Myocyte (in vitro differentiated cells): ENCODE measurements at regions not wholly inside any gene's neighbourhood (a gene's known extent, or its start where the extent isn't known, plus 50 kb on each side); places are given as distances from the start of the nearest gene placed in this dataset.
"Not testable (repeated sequence)": the region's sequence is repeated elsewhere in the genome, so short reads cannot be mapped to it uniquely, and the experiment has no call there.

Experiments
- DNase-seq: peaks from one replicate; pipeline ENCODE4 v3.0.0-alpha.2; 2012; ENCODE audit warnings: low read depth

- DNase-seq = no peak
Observed at GRCh38 chr14:51443195-51444018, 203.4 kb downstream of the TMX1 start.

GRCh38 chr14:51444353-51445000 is 204.4 kb downstream of the TMX1 start:
- DNase-seq = no peak

DNA sequence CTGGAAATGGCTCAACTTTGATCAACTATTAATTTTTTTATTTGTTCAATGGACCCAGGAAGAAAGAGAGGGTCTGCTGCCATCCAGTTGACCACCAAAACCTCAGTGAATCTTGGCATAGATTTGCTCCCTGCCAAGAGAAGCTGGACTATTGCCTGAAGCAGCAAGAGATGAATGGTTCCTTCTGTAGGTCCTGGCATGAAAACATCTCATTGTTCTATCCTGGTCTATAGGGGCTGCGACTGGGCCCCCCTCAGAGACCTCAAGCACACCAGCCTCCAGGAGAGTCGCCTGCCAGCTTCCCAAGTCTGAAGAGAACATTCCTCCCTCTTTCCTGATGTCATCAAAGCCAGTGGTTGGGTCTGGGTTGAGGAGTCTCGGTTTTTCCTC is 204.9 kb downstream of the TMX1 start:
- DNase-seq = no peak

- DNase-seq = no peak
Observed at GRCh38 chr14:51446771-51447170, 204.9 kb upstream of the FRMD6 start.

DNA sequence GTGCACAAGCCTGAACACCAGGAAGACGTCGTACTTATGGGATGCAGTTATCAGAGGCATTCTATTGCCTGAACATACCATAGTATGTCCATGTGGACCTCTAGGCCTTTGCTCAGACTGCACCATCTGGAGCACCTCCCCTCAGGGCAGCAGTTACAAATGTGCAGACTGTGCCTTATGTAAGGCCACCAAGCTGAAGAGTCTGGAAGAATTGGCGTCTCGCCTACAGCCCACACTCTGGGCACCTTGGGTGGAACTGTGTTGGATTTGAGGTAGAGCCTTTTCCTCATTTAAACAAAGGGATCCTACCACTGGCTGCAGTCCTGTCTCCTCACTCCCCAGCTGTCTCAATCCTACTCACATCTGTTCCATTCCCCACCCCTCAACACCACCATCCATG is 204.3 kb upstream of the FRMD6 start:
- DNase-seq = no peak

- DNase-seq = peak; percentile 99
Observed at GRCh38 chr14:51448831-51449670, 202.7 kb upstream of the FRMD6 start.

DNA sequence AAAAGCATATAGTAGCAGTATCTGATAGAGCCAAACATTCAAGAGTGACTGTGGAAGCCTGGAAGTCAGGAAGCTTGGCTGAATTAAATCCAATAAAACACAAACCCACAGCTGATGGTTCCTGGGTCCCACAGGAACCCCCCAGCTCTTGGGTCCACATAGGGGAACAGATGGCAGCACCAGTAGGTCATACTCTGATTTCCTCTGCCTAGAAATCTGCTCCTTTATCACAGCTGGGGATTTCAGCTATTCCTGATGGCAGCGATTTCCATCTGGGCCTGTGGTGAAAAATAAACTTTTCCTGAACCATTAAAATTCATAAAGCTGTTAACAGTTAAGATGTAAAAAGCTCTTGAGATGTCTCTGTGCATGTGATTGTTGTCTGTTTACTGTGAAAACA is 202.0 kb upstream of the FRMD6 start:
- peak; percentile 79 for DNase-seq

GRCh38 chr14:51451561-51451960 is 200.1 kb upstream of the FRMD6 start:
- no peak for DNase-seq

DNA sequence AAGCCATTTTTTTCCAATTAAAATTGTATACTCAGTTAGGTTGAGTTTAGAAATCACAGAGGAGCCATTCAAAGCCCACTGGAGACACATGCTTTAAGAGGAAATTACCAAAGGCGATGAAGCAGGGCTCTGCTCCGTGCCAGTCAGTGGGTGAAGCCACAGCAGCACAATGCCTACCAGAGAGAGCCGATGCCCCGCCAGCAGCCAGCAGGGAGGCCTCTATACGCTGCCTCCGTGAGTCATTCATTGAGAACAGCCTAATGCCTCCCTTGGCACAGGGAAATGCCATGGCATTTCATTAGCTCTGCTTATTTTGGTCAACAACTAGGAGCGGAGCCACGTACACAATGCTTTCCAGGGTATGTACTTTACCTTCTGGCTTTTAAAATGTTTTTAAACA is 197.8 kb upstream of the FRMD6 start:
- peak; percentile 63 for DNase-seq

DNA sequence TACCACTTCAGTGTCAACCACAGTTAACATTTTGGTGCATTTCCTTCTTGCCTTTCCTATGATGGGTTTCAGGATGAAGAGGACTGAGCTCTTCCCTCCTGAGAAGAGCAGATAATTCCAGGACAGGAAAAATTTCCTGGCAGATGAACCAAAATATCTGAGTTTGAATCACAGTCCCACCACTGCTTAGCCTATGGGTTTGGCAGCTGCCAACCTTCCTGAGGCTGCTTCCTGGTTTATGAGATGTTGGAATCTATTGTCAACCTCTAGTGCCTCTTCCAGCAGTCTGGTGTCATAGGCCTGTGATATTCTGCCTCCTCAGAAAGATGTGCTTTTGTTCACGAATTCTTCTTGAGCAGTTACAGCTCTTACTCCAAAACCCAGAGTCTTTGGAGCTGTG is 197.4 kb upstream of the FRMD6 start:
- DNase-seq = no peak

DNA sequence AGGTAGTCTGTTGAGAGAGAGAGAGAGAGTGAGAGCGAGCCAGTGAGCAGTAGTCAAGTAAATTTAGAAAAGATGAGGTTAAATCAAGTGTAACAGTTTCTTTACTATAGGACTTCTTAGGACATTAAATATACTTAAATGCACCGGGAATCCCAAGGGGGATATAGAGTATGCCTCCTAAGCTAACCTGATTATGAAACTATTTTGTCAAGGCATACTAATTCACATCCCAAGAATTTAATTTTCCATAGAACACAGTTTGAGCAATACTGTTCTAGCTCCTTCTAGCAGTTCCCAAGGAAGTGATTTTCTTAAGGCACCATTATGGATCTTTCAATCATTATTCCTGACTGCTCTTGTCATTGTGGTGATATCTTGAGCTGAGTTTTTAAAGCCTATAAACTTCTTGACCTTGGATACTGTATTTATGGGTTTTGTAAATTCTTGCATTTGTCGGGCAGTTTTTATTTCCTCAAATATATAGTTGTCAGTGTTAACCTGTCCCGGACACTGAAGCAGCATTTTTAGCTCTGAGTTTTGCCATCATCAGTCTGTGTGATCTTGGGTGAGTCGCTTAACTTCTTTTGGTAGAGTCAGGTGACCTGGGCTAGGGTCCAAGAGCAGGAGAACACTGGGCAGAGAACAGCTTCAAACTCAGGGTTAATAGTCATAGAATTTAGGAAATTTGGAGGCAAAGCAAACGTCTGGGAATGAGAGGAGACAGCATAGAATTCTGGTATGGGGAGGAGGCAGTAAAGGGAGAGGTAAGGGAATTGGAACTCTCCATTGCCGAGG is 196.5 kb upstream of the FRMD6 start:
- DNase-seq = no peak

DNA sequence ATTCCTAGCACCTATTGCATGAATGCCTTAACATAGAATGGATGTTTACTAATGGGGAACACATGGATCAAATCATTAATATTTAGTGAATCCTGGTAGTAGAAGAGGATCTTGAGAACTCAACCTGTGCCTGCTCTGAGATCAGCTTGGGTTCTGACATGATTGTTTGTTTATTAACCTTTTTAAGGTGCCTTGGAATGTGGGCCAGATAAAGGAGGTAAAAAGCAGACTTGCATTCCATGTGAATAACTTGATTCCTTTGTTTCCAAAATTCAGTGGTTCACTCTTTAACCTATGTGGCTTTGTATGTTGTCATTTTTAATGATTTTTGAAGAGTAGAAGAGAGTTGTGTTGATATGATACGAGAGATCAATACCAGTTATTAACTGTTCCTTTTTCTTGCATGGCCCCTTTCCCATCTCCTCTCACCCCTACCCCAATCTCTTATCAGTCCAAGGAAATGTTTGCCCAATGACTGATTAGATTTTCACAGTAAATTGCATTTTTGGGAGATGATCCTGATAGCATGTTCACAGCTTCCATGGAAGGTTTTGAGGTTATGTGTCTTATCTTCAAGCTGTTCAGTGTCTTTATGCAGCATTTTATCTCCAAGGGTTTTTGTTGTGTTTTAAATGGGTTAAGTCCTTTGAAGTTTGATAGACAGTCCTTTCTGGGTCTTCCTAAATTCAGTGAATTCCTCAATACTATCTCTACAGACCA is 193.7 kb upstream of the FRMD6 start:
- no peak for DNase-seq

DNA sequence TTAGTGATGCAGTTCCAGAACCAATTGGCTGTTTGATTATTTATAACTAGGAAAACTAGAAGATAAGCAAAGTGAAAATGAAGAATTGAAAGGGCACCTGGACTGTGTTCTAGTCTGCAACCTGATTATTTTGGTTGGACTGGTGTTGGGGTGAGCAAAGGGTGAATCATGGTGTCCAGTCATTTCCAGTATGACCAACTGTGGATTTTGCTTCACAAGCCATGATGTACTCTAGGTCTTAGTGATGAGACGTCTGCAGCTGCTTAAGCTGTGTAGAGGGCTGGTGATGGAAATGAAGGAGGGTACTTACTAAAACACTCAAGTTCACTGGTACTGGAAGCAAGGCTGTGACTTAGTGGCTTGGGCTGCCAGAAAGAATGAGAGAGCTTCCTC is 193.2 kb upstream of the FRMD6 start:
- peak; percentile 77 for DNase-seq

- DNase-seq = peak; percentile 26
Observed at GRCh38 chr14:51460011-51460410, 191.7 kb upstream of the FRMD6 start.

DNA sequence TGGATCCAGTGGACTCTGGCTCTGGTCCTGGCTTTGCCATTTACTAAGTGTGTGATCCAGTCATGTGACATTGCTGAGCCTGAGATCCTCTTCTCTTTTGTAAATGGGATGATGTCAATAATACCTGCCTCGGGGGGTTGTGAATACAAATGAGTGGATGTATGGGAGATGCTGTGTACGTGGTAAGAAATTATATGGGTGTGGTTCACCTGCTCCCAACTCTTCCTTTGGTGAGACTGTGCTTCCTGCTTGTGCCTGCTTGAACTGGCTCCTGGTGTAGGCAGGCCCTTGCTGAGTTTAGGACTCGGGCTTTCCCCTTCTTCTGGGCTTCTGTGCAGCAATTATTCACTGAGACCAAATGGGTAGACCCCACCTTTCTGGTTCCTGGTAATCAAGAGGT is 189.5 kb upstream of the FRMD6 start:
- DNase-seq = no peak

GRCh38 chr14:51462706-51463105 is 189.0 kb upstream of the FRMD6 start:
- DNase-seq = no peak

DNA sequence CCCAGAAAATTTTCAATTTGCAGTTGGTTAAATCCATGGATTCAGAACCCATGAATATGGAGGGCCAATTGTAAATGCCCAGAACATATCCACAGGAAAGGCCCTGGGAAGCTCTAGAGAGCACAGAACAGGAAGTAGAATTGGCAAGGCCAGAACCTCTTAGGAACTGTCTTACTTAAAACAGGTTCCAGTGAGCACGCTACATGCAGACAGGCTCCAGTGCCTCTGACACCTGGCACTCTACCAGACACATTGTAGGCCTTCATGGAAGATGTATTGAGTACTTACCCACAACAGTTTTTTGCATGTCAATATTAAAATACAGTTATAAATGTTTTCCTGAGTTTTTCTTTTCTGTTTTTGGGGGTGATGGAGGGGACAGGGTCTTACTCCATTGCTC is 188.2 kb upstream of the FRMD6 start:
- no peak for DNase-seq

- DNase-seq = no peak
Observed at GRCh38 chr14:51464411-51464810, 187.3 kb upstream of the FRMD6 start.

DNA sequence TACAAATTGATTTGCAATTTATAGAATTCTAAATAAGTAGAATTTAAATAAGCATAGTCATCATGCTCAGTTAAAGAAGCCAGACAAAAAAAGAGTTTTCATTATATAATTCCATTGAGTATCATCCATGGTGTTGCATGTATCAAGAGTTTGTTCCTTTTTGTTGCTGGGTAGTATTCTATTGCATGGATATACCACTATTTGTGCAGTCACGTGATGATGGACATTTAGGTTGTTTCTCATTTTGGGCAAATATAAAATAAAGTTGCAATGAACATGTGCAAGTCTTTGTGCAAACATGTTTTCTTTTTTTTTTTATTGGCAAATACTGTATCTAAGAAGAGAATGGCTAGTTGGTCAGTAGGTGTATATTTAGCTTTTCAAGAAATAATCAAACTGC is 186.2 kb upstream of the FRMD6 start:
- no peak for DNase-seq

DNA sequence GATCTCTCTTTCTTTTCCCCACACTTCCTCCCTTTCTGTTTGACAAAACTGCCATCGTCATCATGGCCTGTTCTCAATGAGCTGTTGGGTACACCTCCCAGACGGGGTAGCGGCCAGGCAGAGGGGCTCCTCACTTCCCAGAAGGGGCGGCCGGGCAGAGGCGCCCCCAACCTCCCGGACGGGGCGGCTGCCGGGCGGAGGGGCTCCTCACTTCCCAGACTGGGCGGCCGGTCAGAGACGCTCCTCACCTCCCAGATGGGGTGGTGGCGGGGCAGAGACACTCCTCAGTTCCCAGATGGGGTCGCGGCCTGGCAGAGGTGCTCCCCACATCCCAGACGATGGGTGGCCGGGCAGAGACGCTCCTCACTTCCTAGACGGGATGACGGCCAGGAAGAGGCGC is 184.3 kb upstream of the FRMD6 start:
- DNase-seq = not testable (repeated sequence)

DNA sequence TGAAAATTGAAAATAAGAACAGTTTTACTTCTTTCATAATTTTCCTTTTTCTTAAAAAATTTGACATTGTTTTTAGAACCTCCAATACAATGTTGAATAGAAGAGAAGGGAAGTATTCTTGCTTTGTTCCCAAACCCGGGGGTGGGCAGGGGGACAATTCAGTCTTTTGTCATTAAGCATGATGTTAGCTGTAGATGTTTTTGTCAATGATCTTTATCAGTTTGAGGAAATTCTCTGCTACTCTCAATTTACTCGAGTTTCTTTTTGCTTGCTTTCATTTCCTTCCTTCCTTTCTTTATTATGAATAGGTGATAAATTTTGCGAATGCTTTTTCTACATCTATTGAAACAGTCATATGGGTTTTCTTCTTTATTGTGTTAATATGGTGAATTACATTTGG is 183.2 kb upstream of the FRMD6 start:
- DNase-seq = no peak
